ENCODE measurements at regions not wholly inside any gene's neighbourhood (a gene's known extent, or its start where the extent isn't known, plus 50 kb on each side); places are given as distances from the start of the nearest gene placed in this dataset.

DNA sequence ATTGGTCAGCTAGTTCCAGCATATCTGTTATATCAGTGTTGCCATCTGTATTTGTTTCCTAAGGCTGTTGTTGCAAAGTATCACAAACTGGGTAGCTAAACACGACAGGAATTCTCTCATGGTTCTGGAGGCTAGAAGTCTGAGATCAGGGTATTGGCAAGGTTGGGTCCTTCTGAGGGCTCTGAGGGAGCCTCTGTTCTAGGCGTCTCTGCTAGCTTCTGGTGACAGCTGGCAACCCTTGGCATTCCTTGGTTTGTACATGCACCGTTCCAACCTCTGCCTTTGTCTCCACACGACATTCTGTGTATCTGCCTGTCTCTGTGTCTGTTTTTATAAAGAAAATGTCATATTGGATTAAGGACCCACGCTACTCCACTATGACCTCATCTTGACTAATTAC, 219.9 kb upstream of the NLRP1 start:
- DNase-seq (ENCODE audit: low read depth, low spot score) (no peak), FAIRE-seq (peak; percentile 39)
- Histone ChIP-seq H3K79me2 (ENCODE audit: control insufficient read depth, insufficient read depth, low read length) (no peaks in the 10 kb centered on the region), H3K9me1 (ENCODE audit: control insufficient read depth, extremely low read depth, insufficient read depth, low read length) (no peaks in the 10 kb centered on the region), H3K4me2 (ENCODE audit: control insufficient read depth, extremely low read depth, insufficient read depth, low read depth, low read length) (no peak overlapping the region), H3K4me1 (ENCODE audit: control insufficient read depth, extremely low read depth, insufficient read depth, low read length) (no peaks in the 10 kb centered on the region), H4K20me1 (ENCODE audit: control insufficient read depth, extremely low read depth, insufficient read depth, low read length) (no peaks in the 10 kb centered on the region), H3K27ac (ENCODE audit: control insufficient read depth, insufficient read depth, low read length) (no peak overlapping the region), H3K4me3 (ENCODE audit: control insufficient read depth in 2 of 3, extremely low read depth in 1 of 3, insufficient read depth in 2 of 3, low read depth in 1 of 3, low read length in 3 of 3) (no peak overlapping the region), H3K36me3 (ENCODE audit: control insufficient read depth in 2 of 2, extremely low read depth in 1 of 2, insufficient read depth in 2 of 2, low read length in 2 of 2) (no peaks in the 10 kb centered on the region), H2AFZ (ENCODE audit: control insufficient read depth, low read length) (no peak overlapping the region), H3K9me3 (ENCODE audit: control insufficient read depth, low read depth, low read length) (peaks cover 2% of the 10 kb centered on the region), H3K9ac (ENCODE audit: control insufficient read depth, extremely low read depth, insufficient read depth, low read length) (no peak overlapping the region), H3K27me3 (ENCODE audit: control insufficient read depth, extremely low read depth, insufficient read depth, low read length) (peaks cover 31% of the 10 kb centered on the region)
- no peak for TF ChIP-seq EZH2 (IDR thresholded peaks at IDR 0.05; ENCODE audit: low read length)
- TF ChIP-seq, protein P1, sequence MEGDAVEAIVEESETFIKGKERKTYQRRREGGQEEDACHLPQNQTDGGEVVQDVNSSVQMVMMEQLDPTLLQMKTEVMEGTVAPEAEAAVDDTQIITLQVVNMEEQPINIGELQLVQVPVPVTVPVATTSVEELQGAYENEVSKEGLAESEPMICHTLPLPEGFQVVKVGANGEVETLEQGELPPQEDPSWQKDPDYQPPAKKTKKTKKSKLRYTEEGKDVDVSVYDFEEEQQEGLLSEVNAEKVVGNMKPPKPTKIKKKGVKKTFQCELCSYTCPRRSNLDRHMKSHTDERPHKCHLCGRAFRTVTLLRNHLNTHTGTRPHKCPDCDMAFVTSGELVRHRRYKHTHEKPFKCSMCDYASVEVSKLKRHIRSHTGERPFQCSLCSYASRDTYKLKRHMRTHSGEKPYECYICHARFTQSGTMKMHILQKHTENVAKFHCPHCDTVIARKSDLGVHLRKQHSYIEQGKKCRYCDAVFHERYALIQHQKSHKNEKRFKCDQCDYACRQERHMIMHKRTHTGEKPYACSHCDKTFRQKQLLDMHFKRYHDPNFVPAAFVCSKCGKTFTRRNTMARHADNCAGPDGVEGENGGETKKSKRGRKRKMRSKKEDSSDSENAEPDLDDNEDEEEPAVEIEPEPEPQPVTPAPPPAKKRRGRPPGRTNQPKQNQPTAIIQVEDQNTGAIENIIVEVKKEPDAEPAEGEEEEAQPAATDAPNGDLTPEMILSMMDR (optimal IDR thresholded peaks at IDR 0.05 in 1 of 3, IDR thresholded peaks at IDR 0.05 in 1 of 3, conservative IDR thresholded peaks at IDR 0.05 in 1 of 3; ENCODE audit: extremely low read depth in 1 of 3, insufficient read depth in 2 of 3, low read length in 3 of 3): no peak
- dilution Hi-C loops (cut with MboI; ENCODE audit: extremely low pct_ligation_motif_present, low sequenced_read_pairs): no loop called here

DNA sequence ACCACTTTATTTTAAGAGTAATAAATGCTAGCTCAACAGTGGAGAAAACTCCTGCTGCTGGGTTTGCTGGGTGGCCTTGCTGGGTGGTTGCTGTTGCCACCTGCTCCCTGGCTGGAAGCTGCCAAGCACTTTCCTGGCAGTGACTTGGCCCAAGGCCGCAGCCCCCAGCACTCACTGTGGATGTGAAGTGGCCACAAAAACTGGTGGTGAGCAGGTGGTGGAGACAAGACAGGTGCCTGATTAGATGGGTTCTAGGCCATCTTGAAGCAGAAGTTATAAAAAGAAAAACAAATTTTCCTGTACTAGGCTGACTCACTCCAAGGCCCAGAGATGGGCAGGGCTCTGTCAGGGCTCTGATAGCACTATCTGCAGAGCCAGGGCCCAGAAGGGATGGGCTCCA, 224.7 kb upstream of the NLRP1 start:
- FAIRE-seq (no peak), DNase-seq (ENCODE audit: low read depth, low spot score) (no peak)
- TF ChIP-seq EZH2 (IDR thresholded peaks at IDR 0.05; ENCODE audit: low read length): no peak
- TF ChIP-seq, protein P1 (optimal IDR thresholded peaks at IDR 0.05 in 1 of 3, IDR thresholded peaks at IDR 0.05 in 1 of 3, conservative IDR thresholded peaks at IDR 0.05 in 1 of 3; ENCODE audit: extremely low read depth in 1 of 3, insufficient read depth in 2 of 3, low read length in 3 of 3): no peak
- Histone ChIP-seq H3K9me1 (ENCODE audit: control insufficient read depth, extremely low read depth, insufficient read depth, low read length) (no peaks in the 10 kb centered on the region), H3K27me3 (ENCODE audit: control insufficient read depth, extremely low read depth, insufficient read depth, low read length) (peaks cover 3% of the 10 kb centered on the region), H3K36me3 (ENCODE audit: control insufficient read depth in 2 of 2, extremely low read depth in 1 of 2, insufficient read depth in 2 of 2, low read length in 2 of 2) (no peaks in the 10 kb centered on the region), H3K4me1 (ENCODE audit: control insufficient read depth, extremely low read depth, insufficient read depth, low read length) (no peaks in the 10 kb centered on the region), H3K79me2 (ENCODE audit: control insufficient read depth, insufficient read depth, low read length) (no peaks in the 10 kb centered on the region), H3K27ac (ENCODE audit: control insufficient read depth, insufficient read depth, low read length) (no peak overlapping the region), H3K9me3 (ENCODE audit: control insufficient read depth, low read depth, low read length) (peaks cover 8% of the 10 kb centered on the region), H3K9ac (ENCODE audit: control insufficient read depth, extremely low read depth, insufficient read depth, low read length) (no peak overlapping the region), H2AFZ (ENCODE audit: control insufficient read depth, low read length) (no peak overlapping the region), H3K4me2 (ENCODE audit: control insufficient read depth, extremely low read depth, insufficient read depth, low read depth, low read length) (no peak overlapping the region), H3K4me3 (ENCODE audit: control insufficient read depth in 2 of 3, extremely low read depth in 1 of 3, insufficient read depth in 2 of 3, low read depth in 1 of 3, low read length in 3 of 3) (no peak overlapping the region), H4K20me1 (ENCODE audit: control insufficient read depth, extremely low read depth, insufficient read depth, low read length) (no peaks in the 10 kb centered on the region)
- dilution Hi-C loops (cut with MboI; ENCODE audit: extremely low pct_ligation_motif_present, low sequenced_read_pairs): no loop called here

All from keratinocyte (primary cell).